ENCODE measurements at regions not wholly inside any gene's neighbourhood (a gene's known extent, or its start where the extent isn't known, plus 50 kb on each side); places are given as distances from the start of the nearest gene placed in this dataset.
A peak's percentile ranks its signal among the peaks of the same experiment; 100 is the strongest.
"Not testable (repeated sequence)": the region's sequence is repeated elsewhere in the genome, so short reads cannot be mapped to it uniquely, and the experiment has no call there.

DNA sequence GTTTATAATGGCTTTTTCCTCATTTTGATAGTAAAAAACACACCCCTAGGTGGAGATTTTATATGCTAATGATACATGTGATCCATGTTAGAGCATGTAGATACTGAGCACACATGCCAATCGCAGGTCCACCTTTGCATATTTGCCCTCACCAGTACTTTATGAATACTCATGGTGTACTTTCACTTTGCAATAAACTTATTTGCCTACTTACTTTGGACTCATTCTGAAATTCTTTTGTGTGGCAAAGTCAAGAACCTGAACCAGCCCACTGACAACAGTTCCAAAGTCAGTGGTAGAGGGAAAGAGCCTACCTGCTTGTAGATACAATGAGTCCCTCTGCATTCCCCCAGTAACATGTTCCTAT, 58.5 kb upstream of the DHRS4 start:
- Mint-ChIP-seq H3K4me1 (ENCODE audit: low read depth) (no peaks in the 10 kb centered on the region), H3K9me3 (ENCODE audit: low read depth) (no peaks in the 10 kb centered on the region), H3K27ac (ENCODE audit: unreplicated experiment) (no peak overlapping the region), H3K27me3 (ENCODE audit: low read depth) (peaks cover 29% of the 10 kb centered on the region), H3K36me3 (ENCODE audit: low read depth) (no peaks in the 10 kb centered on the region), H3K4me3 (ENCODE audit: unreplicated experiment) (no peak overlapping the region)
- no peak for DNase-seq (ENCODE audit: low spot score)
- TF ChIP-seq, protein P1, sequence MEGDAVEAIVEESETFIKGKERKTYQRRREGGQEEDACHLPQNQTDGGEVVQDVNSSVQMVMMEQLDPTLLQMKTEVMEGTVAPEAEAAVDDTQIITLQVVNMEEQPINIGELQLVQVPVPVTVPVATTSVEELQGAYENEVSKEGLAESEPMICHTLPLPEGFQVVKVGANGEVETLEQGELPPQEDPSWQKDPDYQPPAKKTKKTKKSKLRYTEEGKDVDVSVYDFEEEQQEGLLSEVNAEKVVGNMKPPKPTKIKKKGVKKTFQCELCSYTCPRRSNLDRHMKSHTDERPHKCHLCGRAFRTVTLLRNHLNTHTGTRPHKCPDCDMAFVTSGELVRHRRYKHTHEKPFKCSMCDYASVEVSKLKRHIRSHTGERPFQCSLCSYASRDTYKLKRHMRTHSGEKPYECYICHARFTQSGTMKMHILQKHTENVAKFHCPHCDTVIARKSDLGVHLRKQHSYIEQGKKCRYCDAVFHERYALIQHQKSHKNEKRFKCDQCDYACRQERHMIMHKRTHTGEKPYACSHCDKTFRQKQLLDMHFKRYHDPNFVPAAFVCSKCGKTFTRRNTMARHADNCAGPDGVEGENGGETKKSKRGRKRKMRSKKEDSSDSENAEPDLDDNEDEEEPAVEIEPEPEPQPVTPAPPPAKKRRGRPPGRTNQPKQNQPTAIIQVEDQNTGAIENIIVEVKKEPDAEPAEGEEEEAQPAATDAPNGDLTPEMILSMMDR (IDR thresholded peaks at IDR 0.05): no peak

DNA sequence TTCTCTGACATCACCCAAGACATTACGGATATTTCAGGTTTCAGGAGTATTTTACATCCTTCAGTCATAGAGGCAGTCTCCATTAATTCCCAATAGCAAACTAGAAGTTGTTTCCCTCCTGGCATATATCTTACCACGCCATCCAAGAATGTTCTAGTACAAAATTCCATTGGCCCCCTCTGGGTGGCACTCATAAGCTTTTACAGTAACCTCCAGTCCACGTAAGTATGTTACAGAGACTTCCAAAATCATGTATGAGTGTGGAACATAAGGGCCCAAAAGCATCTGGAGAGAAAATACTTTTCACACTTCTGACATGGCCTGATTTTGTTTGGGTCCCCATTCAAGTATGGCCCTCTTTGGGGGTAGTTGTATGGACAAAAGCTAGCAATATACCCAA, 58.1 kb upstream of the DHRS4 start:
- Mint-ChIP-seq H3K27me3 (ENCODE audit: low read depth) (peaks cover 31% of the 10 kb centered on the region), H3K4me1 (ENCODE audit: low read depth) (no peaks in the 10 kb centered on the region), H3K36me3 (ENCODE audit: low read depth) (no peaks in the 10 kb centered on the region), H3K9me3 (ENCODE audit: low read depth) (no peaks in the 10 kb centered on the region), H3K4me3 (ENCODE audit: unreplicated experiment) (no peak overlapping the region), H3K27ac (ENCODE audit: unreplicated experiment) (no peak overlapping the region)
- TF ChIP-seq, protein P1 (IDR thresholded peaks at IDR 0.05): peak; percentile 21
- no peak for DNase-seq (ENCODE audit: low spot score)

DNA sequence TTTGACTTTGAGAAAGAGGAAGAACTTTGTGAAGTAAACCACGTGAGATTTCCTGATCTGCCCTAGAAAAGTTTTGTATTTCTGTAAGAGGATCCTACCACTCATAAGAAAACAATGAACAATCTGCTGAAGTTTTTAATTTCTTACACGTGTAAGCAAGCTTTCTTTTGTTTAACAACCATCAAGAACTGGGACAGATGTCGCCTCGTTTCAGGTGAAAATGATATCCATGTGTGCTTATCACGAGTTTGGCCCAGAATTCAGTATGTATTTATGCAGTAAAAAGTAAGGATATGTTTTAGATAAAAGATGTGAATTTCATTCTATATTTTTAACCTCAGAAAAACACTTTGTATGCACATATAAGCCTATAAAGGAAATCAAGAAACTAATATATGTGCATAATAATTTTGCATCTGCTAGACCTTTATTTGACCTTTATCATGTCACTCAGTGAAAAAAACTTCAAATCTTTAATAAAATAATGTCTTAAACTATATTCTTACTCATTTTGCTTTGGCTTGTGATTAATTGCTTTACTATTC, 56.9 kb upstream of the DHRS4 start:
- TF ChIP-seq, protein P1 (IDR thresholded peaks at IDR 0.05): no peak
- no peak overlapping the region for H3K27ac Mint-ChIP-seq (ENCODE audit: unreplicated experiment)
- peaks cover 37% of the 10 kb centered on the region for H3K27me3 Mint-ChIP-seq (ENCODE audit: low read depth)
- H3K4me3 Mint-ChIP-seq (ENCODE audit: unreplicated experiment): no peak overlapping the region
- H3K4me1 Mint-ChIP-seq (ENCODE audit: low read depth): no peaks in the 10 kb centered on the region
- DNase-seq (ENCODE audit: low spot score): no peak
- H3K9me3 Mint-ChIP-seq (ENCODE audit: low read depth): no peaks in the 10 kb centered on the region
- no peaks in the 10 kb centered on the region for H3K36me3 Mint-ChIP-seq (ENCODE audit: low read depth)

DNA sequence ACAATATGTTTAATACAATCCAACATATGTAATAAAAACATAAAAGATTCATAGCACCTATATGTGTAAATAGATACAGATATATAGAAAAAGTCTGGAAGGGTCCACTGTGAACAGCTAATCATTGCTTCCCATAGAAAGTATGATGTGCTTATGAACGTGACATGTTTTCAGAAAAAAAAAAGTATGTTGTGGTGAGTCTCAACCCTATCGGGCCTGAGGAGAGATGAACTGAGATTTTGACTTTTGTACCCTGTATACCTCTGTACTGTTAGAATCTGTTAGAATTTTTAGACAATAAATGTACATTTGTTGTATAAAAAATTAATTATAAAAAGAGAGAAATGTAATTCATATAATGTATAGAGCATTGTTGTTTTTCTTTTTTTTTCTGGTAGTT, 56.3 kb upstream of the DHRS4 start:
- H3K4me3 Mint-ChIP-seq (ENCODE audit: unreplicated experiment); DNase-seq (ENCODE audit: low spot score); H3K36me3 Mint-ChIP-seq (ENCODE audit: low read depth); H3K9me3 Mint-ChIP-seq (ENCODE audit: low read depth); H3K4me1 Mint-ChIP-seq (ENCODE audit: low read depth); H3K27ac Mint-ChIP-seq (ENCODE audit: unreplicated experiment): not testable (repeated sequence)
- peaks cover 37% of the 10 kb centered on the region for H3K27me3 Mint-ChIP-seq (ENCODE audit: low read depth)

DNA sequence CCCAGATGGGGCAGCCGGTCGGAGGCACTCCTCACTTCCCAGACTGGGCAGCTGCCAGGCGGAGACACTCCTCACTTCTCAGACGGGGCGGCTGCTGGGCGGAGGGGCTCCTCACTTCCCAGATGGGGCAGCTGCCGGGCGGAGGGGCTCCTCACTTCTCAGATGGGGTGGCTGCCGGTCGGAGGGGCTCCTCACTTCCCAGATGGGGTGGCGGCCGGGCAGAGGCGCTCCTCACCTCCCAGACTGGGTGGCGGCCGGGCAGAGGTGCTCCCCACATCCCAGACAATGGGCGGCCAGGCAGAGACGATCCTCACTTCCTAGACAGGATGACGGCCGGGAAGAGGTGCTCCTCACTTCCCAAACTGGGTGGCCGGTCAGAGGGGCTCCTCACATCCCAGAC, 55.2 kb upstream of the DHRS4 start:
- not testable (repeated sequence) for H3K36me3 Mint-ChIP-seq (ENCODE audit: low read depth); H3K27ac Mint-ChIP-seq (ENCODE audit: unreplicated experiment); H3K4me3 Mint-ChIP-seq (ENCODE audit: unreplicated experiment); DNase-seq (ENCODE audit: low spot score); H3K4me1 Mint-ChIP-seq (ENCODE audit: low read depth); H3K9me3 Mint-ChIP-seq (ENCODE audit: low read depth)
- H3K27me3 Mint-ChIP-seq (ENCODE audit: low read depth): peaks cover 40% of the 10 kb centered on the region

DNA sequence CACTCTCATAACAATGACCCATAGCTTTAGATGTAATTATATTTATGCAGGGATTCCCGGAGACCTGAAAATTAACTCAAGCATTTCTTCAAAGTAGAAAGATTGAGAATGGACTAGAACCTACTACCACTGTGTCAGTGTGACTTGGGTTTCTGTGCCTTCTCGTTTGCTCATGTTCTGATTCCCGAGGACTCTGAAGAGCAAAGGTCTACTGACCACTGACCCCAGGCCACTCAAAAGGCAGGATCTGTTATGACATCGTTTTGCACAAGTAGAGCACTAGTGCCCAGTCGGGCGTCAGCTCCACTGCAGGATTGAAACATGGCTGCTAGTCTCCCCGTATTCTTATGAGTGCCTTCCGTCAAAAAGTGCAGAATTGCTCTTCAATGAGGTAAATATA, 53.8 kb upstream of the DHRS4 start:
- Mint-ChIP-seq H3K9me3 (ENCODE audit: low read depth) (no peaks in the 10 kb centered on the region), H3K4me1 (ENCODE audit: low read depth) (no peaks in the 10 kb centered on the region), H3K4me3 (ENCODE audit: unreplicated experiment) (no peak overlapping the region), H3K27ac (ENCODE audit: unreplicated experiment) (no peak overlapping the region), H3K36me3 (ENCODE audit: low read depth) (no peaks in the 10 kb centered on the region), H3K27me3 (ENCODE audit: low read depth) (peaks cover 43% of the 10 kb centered on the region)
- DNase-seq (ENCODE audit: low spot score): no peak
- TF ChIP-seq, protein P1 (IDR thresholded peaks at IDR 0.05): no peak

All from chondrocyte (in vitro differentiated cells).